ENCODE measurements at regions not wholly inside any gene's neighbourhood (a gene's known extent, or its start where the extent isn't known, plus 50 kb on each side); places are given as distances from the start of the nearest gene placed in this dataset.

DNA sequence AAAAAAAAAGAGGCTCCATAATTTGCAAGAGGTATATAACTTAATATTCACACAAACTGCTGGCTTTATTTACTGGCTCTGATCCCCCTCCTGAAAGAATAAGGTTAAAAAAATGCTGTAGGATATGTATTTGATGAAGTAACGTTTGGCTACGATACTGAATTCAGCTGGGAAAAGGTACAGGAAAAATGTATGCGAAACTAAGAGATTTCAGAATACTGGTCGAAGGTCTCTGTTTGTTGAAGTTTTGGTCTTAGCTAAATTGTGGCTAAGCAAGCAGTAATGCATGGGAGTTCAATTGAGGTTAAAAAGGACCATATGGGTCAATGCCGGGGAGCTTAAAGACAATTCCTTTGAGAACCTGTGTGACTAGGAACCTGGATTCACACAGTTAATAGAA is 355.5 kb upstream of the NCAM2 start:
- DNase-seq (no peak), ATAC-seq (no peak)
- TF ChIP-seq, protein P1, sequence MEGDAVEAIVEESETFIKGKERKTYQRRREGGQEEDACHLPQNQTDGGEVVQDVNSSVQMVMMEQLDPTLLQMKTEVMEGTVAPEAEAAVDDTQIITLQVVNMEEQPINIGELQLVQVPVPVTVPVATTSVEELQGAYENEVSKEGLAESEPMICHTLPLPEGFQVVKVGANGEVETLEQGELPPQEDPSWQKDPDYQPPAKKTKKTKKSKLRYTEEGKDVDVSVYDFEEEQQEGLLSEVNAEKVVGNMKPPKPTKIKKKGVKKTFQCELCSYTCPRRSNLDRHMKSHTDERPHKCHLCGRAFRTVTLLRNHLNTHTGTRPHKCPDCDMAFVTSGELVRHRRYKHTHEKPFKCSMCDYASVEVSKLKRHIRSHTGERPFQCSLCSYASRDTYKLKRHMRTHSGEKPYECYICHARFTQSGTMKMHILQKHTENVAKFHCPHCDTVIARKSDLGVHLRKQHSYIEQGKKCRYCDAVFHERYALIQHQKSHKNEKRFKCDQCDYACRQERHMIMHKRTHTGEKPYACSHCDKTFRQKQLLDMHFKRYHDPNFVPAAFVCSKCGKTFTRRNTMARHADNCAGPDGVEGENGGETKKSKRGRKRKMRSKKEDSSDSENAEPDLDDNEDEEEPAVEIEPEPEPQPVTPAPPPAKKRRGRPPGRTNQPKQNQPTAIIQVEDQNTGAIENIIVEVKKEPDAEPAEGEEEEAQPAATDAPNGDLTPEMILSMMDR (IDR thresholded peaks at IDR 0.05): no peak
- POLR2A ChIA-PET: no interaction called here
- Mint-ChIP-seq H3K27me3 (no peaks in the 10 kb centered on the region), H3K4me1 (ENCODE audit: low read depth) (no peaks in the 10 kb centered on the region), H3K9me3 (peaks cover 4% of the 10 kb centered on the region), H3K36me3 (ENCODE audit: low read depth) (no peaks in the 10 kb centered on the region), H3K27ac (no peak overlapping the region), H3K4me3 (no peak overlapping the region)
- CTCF ChIA-PET: no interaction called here
- intact Hi-C loops (cut with micrococcal nuclease): no loop called here

GRCh38 chr21:20644552-20644951 is 353.7 kb upstream of the NCAM2 start:
- TF ChIP-seq, protein P1 (IDR thresholded peaks at IDR 0.05): no peak
- H3K4me3 Mint-ChIP-seq: no peak overlapping the region
- POLR2A ChIA-PET: no interaction called here
- H3K27me3 Mint-ChIP-seq: no peaks in the 10 kb centered on the region
- ATAC-seq (no peak), DNase-seq (no peak)
- no peaks in the 10 kb centered on the region for H3K36me3 Mint-ChIP-seq (ENCODE audit: low read depth)
- H3K27ac Mint-ChIP-seq: no peak overlapping the region
- CTCF ChIA-PET: no interaction called here
- no peaks in the 10 kb centered on the region for H3K4me1 Mint-ChIP-seq (ENCODE audit: low read depth)
- intact Hi-C loops (cut with micrococcal nuclease): no loop called here
- H3K9me3 Mint-ChIP-seq: peaks cover 3% of the 10 kb centered on the region

DNA sequence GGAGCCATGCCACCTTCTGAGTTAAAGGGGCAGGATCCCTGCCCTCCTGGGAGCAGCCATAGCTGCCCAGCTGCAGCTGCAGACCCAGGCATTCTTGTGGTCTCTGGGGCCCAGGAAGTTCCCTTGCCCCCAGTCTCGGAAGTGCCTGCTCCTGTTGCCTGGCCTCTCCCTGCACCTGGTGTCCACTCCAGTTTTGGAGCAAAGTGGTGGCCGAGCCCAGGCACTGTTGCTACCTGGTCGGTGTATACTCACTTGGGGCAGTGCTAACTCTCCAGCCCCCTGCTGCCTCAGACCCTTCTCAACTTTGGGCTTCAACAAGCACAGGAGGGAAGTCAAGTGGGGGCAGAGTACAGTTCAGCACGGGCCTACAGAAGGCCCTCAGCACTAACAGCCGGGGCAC is 352.9 kb upstream of the NCAM2 start:
- peaks cover 1% of the 10 kb centered on the region for H3K9me3 Mint-ChIP-seq
- no peak for ATAC-seq
- POLR2A ChIA-PET: no interaction called here
- no peaks in the 10 kb centered on the region for H3K4me1 Mint-ChIP-seq (ENCODE audit: low read depth)
- intact Hi-C loops (cut with micrococcal nuclease): no loop called here
- no peaks in the 10 kb centered on the region for H3K36me3 Mint-ChIP-seq (ENCODE audit: low read depth)
- no peaks in the 10 kb centered on the region for H3K27me3 Mint-ChIP-seq
- CTCF ChIA-PET: no interaction called here
- TF ChIP-seq, protein P1 (IDR thresholded peaks at IDR 0.05): no peak
- no peak overlapping the region for H3K27ac Mint-ChIP-seq
- no peak overlapping the region for H3K4me3 Mint-ChIP-seq
- DNase-seq: no peak

DNA sequence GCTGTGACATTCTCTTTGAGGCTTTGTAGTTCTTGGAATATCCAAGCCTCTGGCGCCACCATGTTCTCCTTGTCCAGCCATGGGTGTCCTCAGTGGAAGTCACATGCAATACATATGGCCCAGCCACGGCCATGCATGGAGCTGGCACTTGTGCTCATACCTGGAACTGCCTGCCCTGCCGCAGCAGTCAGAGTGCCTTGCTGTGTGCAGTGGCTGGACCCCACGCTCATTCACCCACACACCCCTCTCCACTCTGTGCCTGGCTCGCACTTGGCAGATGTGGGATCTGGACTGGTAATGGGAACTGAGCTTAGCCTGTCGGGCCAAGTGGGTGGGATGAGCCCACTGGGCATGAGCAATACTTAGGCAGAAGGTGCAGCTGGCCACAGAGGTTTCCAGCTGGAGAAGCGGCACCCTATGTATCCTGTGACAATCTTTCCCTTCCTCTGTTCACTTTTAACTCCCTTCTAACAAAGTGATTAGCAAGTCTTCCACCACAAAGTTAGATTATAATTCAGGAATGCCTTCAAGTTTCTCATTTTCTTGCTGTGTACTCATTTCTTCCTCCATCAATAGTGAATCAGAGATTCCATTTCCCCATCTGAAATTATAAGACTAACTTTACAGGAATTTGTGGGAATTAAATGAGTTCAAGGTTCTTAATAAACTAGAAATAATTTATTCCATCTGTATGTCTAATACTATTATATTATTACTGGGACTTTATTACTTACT is 351.6 kb upstream of the NCAM2 start:
- TF ChIP-seq, protein P1 (IDR thresholded peaks at IDR 0.05): no peak
- H3K27ac Mint-ChIP-seq: no peak overlapping the region
- no peak overlapping the region for H3K4me3 Mint-ChIP-seq
- no peaks in the 10 kb centered on the region for H3K27me3 Mint-ChIP-seq
- ChIA-PET POLR2A (no interaction called here), CTCF (no interaction called here)
- ATAC-seq (no peak), DNase-seq (no peak)
- no peaks in the 10 kb centered on the region for H3K4me1 Mint-ChIP-seq (ENCODE audit: low read depth)
- intact Hi-C loops (cut with micrococcal nuclease): no loop called here
- no peaks in the 10 kb centered on the region for H3K36me3 Mint-ChIP-seq (ENCODE audit: low read depth)
- H3K9me3 Mint-ChIP-seq: peaks cover 1% of the 10 kb centered on the region

DNA sequence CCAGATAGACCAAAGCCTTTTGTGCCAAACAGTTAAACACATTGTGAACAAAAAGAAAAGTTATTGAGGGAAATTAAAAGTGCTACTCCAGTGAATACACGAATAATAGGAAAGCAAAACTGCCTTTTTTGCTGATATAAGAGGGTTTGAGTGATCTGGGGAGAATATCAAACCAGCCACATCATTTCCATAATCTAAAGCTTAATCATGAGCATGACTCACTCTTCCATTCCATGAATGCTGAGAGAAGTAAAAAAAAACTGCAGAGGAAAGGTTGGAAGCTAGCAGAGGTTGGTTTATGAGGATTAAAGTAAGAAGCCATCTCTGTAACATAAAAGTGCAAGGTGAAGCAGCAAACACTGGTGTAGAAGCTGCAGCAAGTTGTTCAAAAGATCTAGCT is 350.6 kb upstream of the NCAM2 start:
- Mint-ChIP-seq H3K36me3 (ENCODE audit: low read depth) (no peaks in the 10 kb centered on the region), H3K27ac (no peak overlapping the region), H3K27me3 (no peaks in the 10 kb centered on the region), H3K9me3 (peaks cover 1% of the 10 kb centered on the region), H3K4me1 (ENCODE audit: low read depth) (no peaks in the 10 kb centered on the region), H3K4me3 (no peak overlapping the region)
- POLR2A ChIA-PET: no interaction called here
- intact Hi-C loops (cut with micrococcal nuclease): no loop called here
- DNase-seq (no peak), ATAC-seq (no peak)
- CTCF ChIA-PET: no interaction called here
- TF ChIP-seq, protein P1 (IDR thresholded peaks at IDR 0.05): no peak
